SK-N-SH treated with all-trans-retinoic acid at 6 μM for 48 hours (cell line): ENCODE measurements at regions not wholly inside any gene's neighbourhood (a gene's known extent, or its start where the extent isn't known, plus 50 kb on each side); places are given as distances from the start of the nearest gene placed in this dataset.

Experiments used
- ATAC-seq: fragments of 200-7000 bp; cut with Tn5 transposase; 3 replicates; pipeline ENCODE4 v1.9.1; 2020; ENCODE audit warnings: mild to moderate bottlenecking, moderate library complexity
- BACH2 ChIP-seq: fragments of 250-450 bp; sonication (Bioruptor Pico); IDR thresholded peaks from 2 replicates; pipeline ENCODE4 v1.9.0; 2021; ENCODE audit warnings: mild to moderate bottlenecking, borderline replicate concordance
- CREB5 ChIP-seq: fragments of 250-450 bp; sonication (Bioruptor Pico); IDR thresholded peaks from 2 replicates; pipeline ENCODE4 v1.5.1; 2020; ENCODE audit warnings: low read depth, mild to moderate bottlenecking, moderate library complexity
- ESRRG ChIP-seq: fragments of 250-450 bp; sonication (Bioruptor Pico); IDR thresholded peaks from 2 replicates; pipeline ENCODE4 v1.6.1; 2021; ENCODE audit warnings: mild to moderate bottlenecking
- GLIS3 ChIP-seq: fragments of 250-450 bp; sonication (Bioruptor Pico); IDR thresholded peaks from 2 replicates; pipeline ENCODE4 v1.5.0; 2020; ENCODE audit warnings: mild to moderate bottlenecking, moderate library complexity
- ISL1 ChIP-seq: fragments of 250-450 bp; sonication (Bioruptor Pico); IDR thresholded peaks from 2 replicates; pipeline ENCODE4 v2.1.2; 2022; ENCODE audit warnings: mild to moderate bottlenecking, moderate library complexity
- OSR1 ChIP-seq: fragments of 250-450 bp; sonication (Bioruptor Pico); IDR thresholded peaks from 2 replicates; pipeline ENCODE4 v1.8.0; 2022; ENCODE audit warnings: moderate library complexity, mild to moderate bottlenecking, inconsistent platforms
- PATZ1 ChIP-seq: fragments of 250-450 bp; sonication (Bioruptor Pico); IDR thresholded peaks from 2 replicates; pipeline ENCODE4 v1.8.0; 2020; ENCODE audit warnings: mild to moderate bottlenecking, moderate library complexity, borderline replicate concordance
- POU6F1 ChIP-seq: fragments of 250-450 bp; sonication (Bioruptor Pico); IDR thresholded peaks from 2 replicates; pipeline ENCODE4 v1.8.0; 2021; ENCODE audit warnings: low read depth, mild to moderate bottlenecking, moderate library complexity, borderline replicate concordance
- PPARA ChIP-seq: fragments of 250-450 bp; sonication (Bioruptor Pico); IDR thresholded peaks from 2 replicates; pipeline ENCODE4 v1.5.0; 2020; ENCODE audit warnings: mild to moderate bottlenecking, borderline replicate concordance
- RARB ChIP-seq: fragments of 250-450 bp; sonication (Bioruptor Pico); IDR thresholded peaks from 2 replicates; pipeline ENCODE4 v1.8.0; 2021; ENCODE audit warnings: mild to moderate bottlenecking, moderate library complexity
- SNAI2 ChIP-seq: fragments of 250-450 bp; sonication (Bioruptor Pico); IDR thresholded peaks from 2 replicates; pipeline ENCODE4 v1.5.0; 2020; ENCODE audit warnings: mild to moderate bottlenecking, moderate library complexity
- TCF4 ChIP-seq: fragments of 250-450 bp; sonication (Bioruptor Pico); IDR thresholded peaks from 2 replicates; pipeline ENCODE4 v1.8.0; 2021; ENCODE audit warnings: mild to moderate bottlenecking, moderate library complexity, borderline replicate concordance
- TSHZ2 ChIP-seq: fragments of 250-450 bp; sonication (Bioruptor Pico); IDR thresholded peaks from 2 replicates; pipeline ENCODE4 v1.5.0; 2020; ENCODE audit warnings: mild to moderate bottlenecking, moderate library complexity
- ZC3H10 ChIP-seq: fragments of 250-450 bp; sonication (Bioruptor Pico); IDR thresholded peaks from 2 replicates; pipeline ENCODE4 v1.5.1; 2021; ENCODE audit warnings: mild to moderate bottlenecking, moderate library complexity
- ZFP3 ChIP-seq: fragments of 250-450 bp; sonication (Bioruptor Pico); IDR thresholded peaks from 2 replicates; pipeline ENCODE4 v1.5.0; 2020; ENCODE audit warnings: mild to moderate bottlenecking, moderate library complexity
- ZFP30 ChIP-seq: fragments of 450-650 bp; formaldehyde crosslinking; IDR thresholded peaks from 2 replicates; pipeline ENCODE4 v1.5.0; 2022; ENCODE audit warnings: mild to moderate bottlenecking, moderate library complexity
- ZNF565 ChIP-seq: fragments of 450-650 bp; formaldehyde crosslinking; conservative IDR thresholded peaks from 2 replicates; pipeline ENCODE4 v1.5.0; 2020; ENCODE audit warnings: low read depth, mild to moderate bottlenecking, moderate library complexity
- ZNF8 ChIP-seq: fragments of 450-650 bp; formaldehyde crosslinking; IDR thresholded peaks from 2 replicates; pipeline ENCODE4 v1.5.0; 2020; ENCODE audit warnings: mild to moderate bottlenecking, moderate library complexity

GRCh38 chr4:81627590-81627989 lies 155.9 kb upstream of the RASGEF1B start (continued):
- TF ChIP-seq PATZ1 (CRISPR knock-in tag) (no peak), OSR1 (CRISPR knock-in tag) (no peak), POU6F1 (no peak), ZFP30 (CRISPR knock-in tag) (no peak)
- TF ChIP-seq, all 23 proteins: peak for 0

GRCh38 chr4:81626851-81627250 lies 155.1 kb upstream of the RASGEF1B start:
- TF ChIP-seq ISL1 (CRISPR knock-in tag) (no peak), CREB5 (CRISPR knock-in tag) (no peak), OSR1 (CRISPR knock-in tag) (no peak), TCF4 (CRISPR knock-in tag) (no peak), ZC3H10 (CRISPR knock-in tag) (no peak), BACH2 (CRISPR knock-in tag) (no peak), POU6F1 (no peak), SNAI2 (CRISPR knock-in tag) (no peak), GLIS3 (CRISPR knock-in tag) (no peak), ZFP3 (CRISPR knock-in tag) (no peak)
- TF ChIP-seq, all 23 proteins: peak for 0
- no peak for ATAC-seq

- ATAC-seq, result no peak
- TF ChIP-seq ZFP30 (CRISPR knock-in tag) (no peak), CREB5 (CRISPR knock-in tag) (no peak)
Measured at GRCh38 chr4:81625422-81626417, 154.0 kb upstream of the RASGEF1B start.

- no peak for ATAC-seq
- TF ChIP-seq ZNF565 (CRISPR knock-in tag), result no peak
- no peak for TF ChIP-seq SNAI2 (CRISPR knock-in tag)
- TF ChIP-seq PPARA (CRISPR knock-in tag), result no peak
- no peak for TF ChIP-seq ZFP30 (CRISPR knock-in tag)
- TF ChIP-seq ESRRG (CRISPR knock-in tag), result no peak
- TF ChIP-seq ZFP3 (CRISPR knock-in tag), result no peak
- no peak for TF ChIP-seq CREB5 (CRISPR knock-in tag)
- no peak for TF ChIP-seq GLIS3 (CRISPR knock-in tag)
- no peak for TF ChIP-seq PATZ1 (CRISPR knock-in tag)
- no peak for TF ChIP-seq RARB (CRISPR knock-in tag)
- no peak for TF ChIP-seq TSHZ2 (CRISPR knock-in tag)
- TF ChIP-seq ISL1 (CRISPR knock-in tag), result no peak
- TF ChIP-seq ZC3H10 (CRISPR knock-in tag), result no peak
- no peak for TF ChIP-seq ZNF8 (CRISPR knock-in tag)
- no peak for TF ChIP-seq TCF4 (CRISPR knock-in tag)
- no peak for TF ChIP-seq OSR1 (CRISPR knock-in tag)
Measured at GRCh38 chr4:81623434-81623833, 151.7 kb upstream of the RASGEF1B start.
